GM12872 (cell line): ENCODE measurements at regions not wholly inside any gene's neighbourhood (a gene's known extent, or its start where the extent isn't known, plus 50 kb on each side); places are given as distances from the start of the nearest gene placed in this dataset.
A peak's percentile ranks its signal among the peaks of the same experiment; 100 is the strongest.

Experiments used
- CTCF ChIP-seq: IDR thresholded peaks from 3 replicates; pipeline ENCODE4 v1.5.1; 2011; ENCODE audit warnings: low read depth, mild to moderate bottlenecking, low read length, moderate library complexity; ENCODE audit not compliant: insufficient read depth

- no peak for TF ChIP-seq CTCF
These were observed 278.8 kb downstream of the TNS1 start for GRCh38 chr2:217723981-217724380.

GRCh38 chr2:217722883-217723472, 279.8 kb downstream of the TNS1 start:
- no peak for TF ChIP-seq CTCF

- TF ChIP-seq CTCF = no peak
These were observed 285.1 kb downstream of the TNS1 start for GRCh38 chr2:217717646-217718045.

- no peak for TF ChIP-seq CTCF
These were observed 287.3 kb downstream of the TNS1 start for GRCh38 chr2:217715484-217715883.

GRCh38 chr2:217714287-217714751, 288.5 kb downstream of the TNS1 start:
- TF ChIP-seq CTCF = no peak

GRCh38 chr2:217713395-217714286, 289.2 kb downstream of the TNS1 start:
- TF ChIP-seq CTCF = peak; percentile 98

GRCh38 chr2:217712431-217712830, 290.4 kb downstream of the TNS1 start:
- TF ChIP-seq CTCF = no peak
